ENCODE measurements at regions not wholly inside any gene's neighbourhood (a gene's known extent, or its start where the extent isn't known, plus 50 kb on each side); places are given as distances from the start of the nearest gene placed in this dataset.
A peak's percentile ranks its signal among the peaks of the same experiment; 100 is the strongest.

GRCh38 chr5:81843845-81844244 lies 92.9 kb upstream of the SSBP2 start:
- no peak for TF ChIP-seq CTCF (IDR thresholded peaks at IDR 0.05; ENCODE audit: low read depth, low read length)
- no peak overlapping the region for H3K4me3 ChIP-seq (ENCODE audit: low read depth, low read length)

GRCh38 chr5:81842795-81843398 lies 92.0 kb upstream of the SSBP2 start:
- H3K4me3 ChIP-seq (ENCODE audit: low read depth, low read length): no peak overlapping the region
- TF ChIP-seq CTCF (IDR thresholded peaks at IDR 0.05; ENCODE audit: low read depth, low read length): no peak

GRCh38 chr5:81839034-81839433 lies 88.1 kb upstream of the SSBP2 start:
- TF ChIP-seq CTCF (IDR thresholded peaks at IDR 0.05; ENCODE audit: low read depth, low read length): no peak
- no peak overlapping the region for H3K4me3 ChIP-seq (ENCODE audit: low read depth, low read length)

- peak; percentile 54; the same call in 1 of the 2 replicates for TF ChIP-seq CTCF (IDR thresholded peaks at IDR 0.05; ENCODE audit: low read depth, low read length)
- no peak overlapping the region for H3K4me3 ChIP-seq (ENCODE audit: low read depth, low read length)
Measured at GRCh38 chr5:81838307-81838906, 87.5 kb upstream of the SSBP2 start.

GRCh38 chr5:81837667-81838306 lies 86.9 kb upstream of the SSBP2 start:
- no peak overlapping the region for H3K4me3 ChIP-seq (ENCODE audit: low read depth, low read length)
- TF ChIP-seq CTCF (IDR thresholded peaks at IDR 0.05; ENCODE audit: low read depth, low read length): no peak

- no peak overlapping the region for H3K4me3 ChIP-seq (ENCODE audit: low read depth, low read length)
- TF ChIP-seq CTCF (IDR thresholded peaks at IDR 0.05; ENCODE audit: low read depth, low read length): no peak
Measured at GRCh38 chr5:81835814-81836367, 85.0 kb upstream of the SSBP2 start.
